HG02885 (cell line): ENCODE measurements at regions not wholly inside any gene's neighbourhood (a gene's known extent, or its start where the extent isn't known, plus 50 kb on each side); places are given as distances from the start of the nearest gene placed in this dataset.
"Not testable (repeated sequence)": the region's sequence is repeated elsewhere in the genome, so short reads cannot be mapped to it uniquely, and the experiment has no call there.

Experiments
- ATAC-seq: cut with Tn5 transposase; IDR thresholded peaks from one replicate; pipeline ENCODE4 v1.9.1; 2021; ENCODE audit warnings: mild to moderate bottlenecking; ENCODE audit not compliant: unreplicated experiment, poor library complexity

DNA sequence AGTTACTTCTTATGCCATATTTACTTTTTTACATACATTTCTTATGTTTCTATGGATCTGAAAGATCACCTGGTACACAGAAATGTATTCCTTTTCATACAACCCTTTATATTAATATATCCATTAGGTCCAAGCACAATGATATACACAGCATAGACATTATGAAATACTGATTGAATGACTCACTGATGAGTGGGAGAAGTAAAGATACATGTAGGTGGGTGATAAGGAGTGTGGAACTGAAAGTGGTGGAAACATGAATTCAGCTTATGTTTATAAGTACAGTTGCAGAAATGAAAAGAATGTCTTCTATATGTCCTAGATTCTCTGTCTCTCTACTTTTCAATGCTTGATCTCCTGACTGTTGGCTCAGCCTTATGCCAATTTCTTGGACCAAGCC, 87.9 kb downstream of the YIPF7 start:
- ATAC-seq = no peak

DNA sequence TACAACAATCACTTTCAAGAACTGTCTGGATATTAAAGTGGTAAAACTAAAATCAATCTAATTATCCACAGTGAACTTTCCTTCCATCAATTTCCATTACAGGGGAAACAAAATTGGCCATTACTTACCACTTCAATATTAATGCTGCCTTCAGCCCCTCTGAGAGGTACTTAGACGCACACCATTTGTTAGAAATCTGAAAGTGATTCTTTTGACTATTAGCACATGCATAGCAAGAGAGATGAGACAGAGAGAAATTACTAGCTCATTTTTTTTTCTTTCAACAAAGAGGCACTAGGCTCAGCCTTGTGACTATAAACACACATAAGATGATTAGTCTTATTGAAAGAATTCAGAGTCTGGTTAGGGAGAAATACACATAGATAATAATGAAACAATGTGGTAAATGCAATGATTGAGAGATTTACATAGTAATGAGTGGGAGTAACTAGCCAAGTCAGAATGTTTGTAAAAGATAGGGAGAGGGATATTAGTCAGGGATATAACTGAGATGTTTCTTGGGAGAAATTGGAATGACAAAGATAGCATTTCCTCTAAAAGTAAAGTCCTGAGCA, 93.3 kb downstream of the YIPF7 start:
- ATAC-seq = no peak

DNA sequence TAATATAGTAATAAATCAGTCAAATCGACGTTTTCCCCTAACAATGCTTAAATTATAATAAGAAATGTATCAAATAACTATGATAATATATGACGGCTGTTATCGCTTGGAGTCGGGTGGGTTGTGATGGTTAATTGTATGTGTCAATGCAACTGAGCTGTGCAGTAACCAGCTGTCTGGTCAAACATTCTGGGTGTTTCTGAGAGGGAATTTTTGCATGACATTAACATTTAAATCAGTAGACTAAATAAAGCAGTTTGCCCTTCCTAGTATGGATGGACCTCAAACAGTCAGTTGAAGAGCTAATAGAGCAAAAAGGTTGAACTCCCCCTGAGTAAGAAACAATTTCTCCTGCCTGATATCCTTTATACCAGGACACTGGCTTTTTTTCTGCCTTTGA, 96.7 kb downstream of the YIPF7 start:
- ATAC-seq = no peak

DNA sequence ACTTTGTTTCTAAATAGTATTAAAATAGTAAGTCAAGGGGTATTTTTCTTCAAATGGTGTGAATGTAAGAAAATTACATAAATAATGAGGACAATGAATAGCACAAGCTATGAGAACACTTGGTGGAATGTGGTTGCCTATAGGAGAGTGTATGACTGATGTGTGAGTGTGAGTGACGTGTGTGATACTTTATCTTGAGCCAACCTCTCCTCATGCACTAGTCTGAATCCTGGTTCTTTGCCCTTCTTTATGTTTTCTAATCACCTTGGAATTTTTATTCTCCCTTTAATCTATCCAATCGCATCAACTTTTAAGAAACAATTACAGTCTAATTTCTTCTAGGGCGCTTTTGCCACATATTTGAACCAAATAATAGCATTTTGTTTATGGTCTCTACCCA, 98.2 kb downstream of the YIPF7 start:
- no peak for ATAC-seq

DNA sequence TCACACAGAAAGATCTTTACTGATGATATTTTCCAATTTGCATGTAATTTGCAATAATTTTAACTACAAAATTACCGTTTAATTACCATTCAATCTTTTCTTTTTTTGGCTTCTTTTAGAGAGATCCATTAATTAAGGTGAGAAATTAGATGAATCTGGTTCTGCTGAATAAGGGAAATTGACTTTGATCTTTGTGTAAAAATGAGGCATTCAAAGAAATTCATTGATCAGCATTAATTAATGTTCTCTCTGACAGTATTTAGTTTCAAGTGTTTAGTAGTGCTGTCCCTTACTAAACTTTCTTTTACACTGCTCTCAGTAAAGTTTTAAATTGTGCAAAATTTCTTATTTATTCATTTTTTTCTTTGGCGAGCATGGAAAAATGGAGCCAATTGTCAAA, 97.2 kb upstream of the KCTD8 start:
- no peak for ATAC-seq

DNA sequence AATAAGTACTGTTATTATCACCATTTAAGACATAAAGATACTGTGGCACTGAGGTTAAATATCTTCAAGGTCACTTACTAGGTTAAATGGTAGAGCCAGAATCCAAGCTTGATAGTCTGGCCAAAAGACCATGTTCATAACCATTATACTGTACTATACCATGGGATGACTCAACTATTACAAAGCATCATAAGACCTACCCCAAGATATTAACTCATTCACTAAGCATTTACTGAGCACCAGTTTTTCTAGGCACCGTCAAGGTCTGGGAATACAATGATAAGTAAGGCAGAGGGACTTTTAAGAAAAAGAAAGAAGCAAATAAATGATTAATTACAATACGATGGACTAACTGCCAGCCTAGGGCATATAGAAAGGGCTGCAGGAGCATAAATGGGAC, 95.5 kb upstream of the KCTD8 start:
- ATAC-seq = no peak

DNA sequence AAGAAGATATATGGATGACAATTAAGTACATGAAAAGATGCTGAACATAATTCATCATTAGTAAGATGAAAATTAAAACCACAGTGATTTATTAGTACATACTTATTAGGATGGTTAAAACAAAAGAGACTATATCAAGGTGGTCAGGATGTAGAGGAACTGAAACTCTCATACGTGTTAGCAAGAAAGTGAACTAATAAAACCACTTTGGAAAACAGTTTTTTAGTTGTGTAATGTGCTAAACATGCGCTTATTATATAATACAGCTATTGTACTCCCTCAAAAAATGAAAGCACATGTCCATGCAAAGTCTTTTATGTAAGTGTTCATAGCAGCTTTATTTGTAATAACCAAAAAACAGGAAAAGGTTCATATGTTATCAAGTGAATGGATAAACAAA, 89.9 kb upstream of the KCTD8 start:
- peak; percentile 62 for ATAC-seq

DNA sequence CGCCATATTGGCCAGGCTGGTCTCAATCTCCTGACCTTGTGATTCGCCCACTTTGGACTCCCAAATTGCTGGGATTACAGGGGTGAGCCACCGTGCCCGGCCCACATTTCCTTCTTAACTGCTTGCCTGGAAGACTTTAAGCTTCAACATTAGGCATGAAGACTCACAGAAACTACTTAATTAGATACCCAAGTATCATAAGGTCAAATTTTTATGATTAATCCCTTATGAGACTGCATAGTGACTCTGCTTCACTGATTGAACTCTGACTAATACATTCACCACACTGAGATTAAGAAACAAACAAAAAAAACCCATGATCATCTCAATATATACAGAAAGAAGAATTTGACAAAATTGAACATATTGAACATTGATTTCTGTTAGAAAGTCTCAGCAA, 87.4 kb upstream of the KCTD8 start:
- no peak for ATAC-seq

DNA sequence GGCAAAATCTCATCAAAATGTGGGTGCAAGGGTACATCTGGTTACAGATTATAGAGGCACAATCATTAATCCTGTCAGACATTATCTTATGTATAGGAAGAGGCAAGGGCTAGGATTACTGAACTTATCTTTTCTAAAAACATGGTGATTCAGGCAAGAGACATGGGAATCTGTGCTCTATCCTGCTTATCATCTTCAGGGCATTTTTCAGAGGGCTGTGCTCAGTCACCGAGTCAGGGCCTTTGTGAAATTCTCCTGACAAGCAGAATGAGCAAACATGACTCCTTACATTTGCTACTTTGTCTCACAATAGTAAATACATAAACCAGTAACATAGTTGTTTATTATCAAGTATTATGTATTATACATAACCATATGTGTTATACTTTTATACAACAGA, 84.2 kb upstream of the KCTD8 start:
- ATAC-seq = no peak

DNA sequence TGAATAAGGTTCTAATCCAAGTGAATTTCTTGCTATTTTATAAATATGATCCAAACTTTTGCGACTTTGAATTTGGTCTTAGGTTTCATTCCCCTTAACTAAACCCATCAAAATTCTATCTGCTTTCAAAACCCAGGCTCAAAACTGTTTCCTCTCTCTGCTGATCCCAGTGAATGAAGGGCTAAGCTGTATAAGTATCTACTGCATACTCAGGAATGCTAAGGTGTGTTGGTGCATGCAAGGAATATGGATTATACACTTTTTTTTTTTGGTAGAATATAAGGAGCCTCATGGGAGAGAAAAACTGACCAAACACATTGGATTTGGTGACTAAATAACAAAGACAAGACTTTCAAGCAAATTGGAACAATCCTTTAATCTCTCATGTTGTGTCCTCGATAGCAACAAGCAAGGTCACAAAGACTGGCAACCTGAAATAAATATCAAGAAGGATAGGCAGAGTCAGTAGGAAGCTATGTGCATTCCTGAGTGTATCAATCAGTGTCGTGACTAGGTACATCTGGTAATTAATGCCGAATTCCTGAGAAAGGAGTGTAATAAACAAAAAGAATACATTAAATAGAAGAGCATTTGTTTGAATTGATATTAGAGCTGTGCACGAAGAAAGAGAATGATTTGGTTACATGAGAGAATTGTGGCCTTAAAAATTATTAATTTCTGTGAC, 74.3 kb upstream of the KCTD8 start:
- no peak for ATAC-seq

DNA sequence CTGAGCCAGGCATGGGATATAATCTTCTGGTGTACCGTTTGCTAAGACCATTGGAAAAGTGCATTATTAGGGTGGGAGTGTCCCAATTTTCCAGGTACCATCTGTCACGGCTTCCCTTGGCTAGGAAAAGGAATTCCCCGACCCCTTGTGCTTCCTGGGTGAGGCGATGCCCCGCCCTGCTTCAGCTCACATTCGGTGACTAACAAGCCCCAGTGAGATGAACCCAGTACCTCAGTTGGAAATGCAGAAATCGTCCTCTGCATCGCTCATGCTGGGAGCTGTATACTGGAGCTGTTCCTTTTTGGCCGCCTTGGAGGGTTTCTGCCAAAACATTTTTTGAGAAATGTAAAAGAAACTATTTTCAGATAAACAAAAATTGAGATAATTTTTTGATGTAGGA, 53.6 kb upstream of the KCTD8 start:
- ATAC-seq = not testable (repeated sequence)
